Stimulated activated CD4-positive, alpha-beta T cell treated with anti-CD3 and anti-CD28 coated beads, Interleukin-4, amount 100 ng/mL, for 48 hours (primary cell): ENCODE measurements at regions not wholly inside any gene's neighbourhood (a gene's known extent, or its start where the extent isn't known, plus 50 kb on each side); places are given as distances from the start of the nearest gene placed in this dataset.
"Not testable (repeated sequence)": the region's sequence is repeated elsewhere in the genome, so short reads cannot be mapped to it uniquely, and the experiment has no call there.

Experiments used
- DNase-seq, 2 donors: peaks; one replicate each; pipeline ENCODE4 v3.0.0-alpha.2; 2020; ENCODE audit warnings: low read depth in 2 of 2

GRCh38 chr12:102666176-102666575 is 185.8 kb upstream of the IGF1 start:
- not testable (repeated sequence) for DNase-seq

- DNase-seq: no peak
Observed at GRCh38 chr12:102659200-102659911, 179.0 kb upstream of the IGF1 start.

DNA sequence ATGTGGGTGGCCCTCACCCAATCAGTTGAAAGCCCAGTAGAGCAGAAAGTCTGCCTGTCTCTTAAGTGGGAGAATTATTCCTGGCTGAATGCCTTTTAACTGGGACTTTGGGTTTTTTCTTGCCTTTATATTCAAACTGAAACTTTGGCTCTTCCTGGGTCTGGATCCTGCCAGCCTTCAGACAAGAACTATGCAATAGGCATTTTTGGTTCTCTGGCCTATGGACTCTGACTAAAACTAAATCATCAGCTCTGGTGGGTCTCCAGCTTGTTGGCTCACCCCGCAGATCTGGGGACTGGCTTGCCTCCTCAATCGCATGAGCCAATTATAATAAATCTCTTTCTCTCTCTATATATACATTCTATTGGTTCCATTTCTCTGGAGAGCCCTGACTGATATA is 173.0 kb upstream of the IGF1 start:
- no peak for DNase-seq

- DNase-seq: no peak
Observed at GRCh38 chr12:102652645-102653313, 172.4 kb upstream of the IGF1 start.

GRCh38 chr12:102645968-102646367 is 165.6 kb upstream of the IGF1 start:
- DNase-seq: no peak

GRCh38 chr12:102643879-102644575 is 163.7 kb upstream of the IGF1 start:
- DNase-seq: no peak

DNA sequence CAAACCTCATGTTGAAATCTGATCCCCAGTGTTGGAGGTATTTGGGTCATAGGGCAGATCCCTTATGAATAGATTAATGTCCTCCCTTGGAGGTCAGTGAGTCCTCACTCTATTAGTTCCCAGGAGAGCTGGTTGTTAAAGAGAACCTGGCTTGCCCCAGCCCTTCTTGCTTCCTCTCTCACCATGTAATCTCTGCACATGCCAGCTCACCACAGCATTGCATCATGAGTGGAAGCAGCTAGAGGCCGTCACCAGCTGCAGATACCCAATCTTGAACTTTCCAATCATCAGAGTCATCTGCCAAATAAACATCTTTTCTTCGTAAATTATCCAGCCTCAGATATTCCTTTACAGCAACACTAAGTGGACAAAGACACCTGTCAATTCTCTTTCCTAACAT is 161.8 kb upstream of the IGF1 start:
- DNase-seq: no peak

GRCh38 chr12:102640658-102641057 is 160.3 kb upstream of the IGF1 start:
- DNase-seq: not testable (repeated sequence)

GRCh38 chr12:102638777-102639176 is 158.4 kb upstream of the IGF1 start:
- no peak for DNase-seq

DNA sequence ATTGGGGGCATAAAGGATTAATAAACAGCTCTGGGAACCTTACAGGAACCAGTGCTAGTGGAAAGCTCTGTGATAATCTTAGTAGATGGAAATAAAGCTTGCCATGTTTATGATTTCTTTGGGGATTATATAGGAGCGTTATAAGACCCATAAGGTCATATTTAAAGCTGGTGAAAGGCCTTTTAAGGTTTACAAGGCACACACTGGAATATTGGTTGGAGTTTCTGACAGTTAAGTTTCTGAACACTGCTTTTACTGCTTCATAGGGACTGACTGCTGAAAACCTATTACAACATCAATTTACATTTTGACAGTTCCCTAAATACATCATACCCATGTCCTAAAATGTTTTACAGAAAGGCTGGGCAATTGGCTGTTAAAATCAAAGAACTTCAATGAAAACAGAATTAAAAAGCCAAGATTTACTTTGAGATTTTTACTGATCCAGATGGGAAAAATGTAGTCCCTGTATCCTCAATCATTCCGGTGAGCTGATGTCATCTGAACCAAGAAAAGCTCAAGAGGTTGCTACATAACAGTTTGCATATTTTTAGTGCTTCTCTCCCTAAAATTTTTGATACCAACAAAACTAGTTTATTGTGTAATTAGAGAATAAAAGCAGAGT is 153.7 kb upstream of the IGF1 start:
- no peak for DNase-seq

DNA sequence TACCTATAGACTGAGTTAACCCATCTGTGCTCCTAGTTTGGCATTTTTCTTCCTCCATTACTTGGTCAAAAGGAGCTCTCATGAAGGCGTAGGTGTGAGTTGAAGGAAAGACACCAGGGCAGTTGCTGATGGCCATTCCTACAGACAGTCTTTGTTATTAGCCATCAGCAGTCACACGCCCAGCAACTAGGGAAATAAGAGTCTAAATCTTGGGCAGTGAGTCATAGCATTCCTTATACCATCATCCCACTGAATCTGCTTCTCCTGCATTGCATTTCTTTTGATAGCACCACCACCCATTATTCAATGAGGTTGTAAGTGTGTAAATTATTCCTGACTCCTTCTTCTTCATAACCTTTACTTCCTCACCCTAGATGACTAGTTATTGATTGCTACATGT is 150.9 kb upstream of the IGF1 start:
- DNase-seq: no peak

GRCh38 chr12:102629262-102629888 is 149.0 kb upstream of the IGF1 start:
- no peak for DNase-seq

DNA sequence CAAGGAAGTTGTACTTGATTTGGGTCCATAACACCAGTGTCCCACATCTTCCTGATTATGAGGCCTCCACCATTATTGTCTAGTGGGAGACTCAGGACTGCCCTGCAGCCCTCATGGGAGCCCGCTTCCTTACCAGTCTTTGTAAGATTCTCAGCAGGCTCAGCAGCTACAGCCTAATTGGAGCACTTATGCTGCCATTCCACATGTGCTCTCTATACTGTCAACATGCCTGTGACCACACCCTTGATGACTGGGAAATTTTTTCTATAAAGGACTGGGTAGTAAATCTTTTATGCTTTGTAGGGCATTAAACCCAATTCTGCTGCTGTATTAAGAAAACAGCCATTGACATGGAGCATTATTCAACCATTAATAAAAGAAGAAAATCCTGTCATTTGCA is 145.5 kb upstream of the IGF1 start:
- no peak for DNase-seq

GRCh38 chr12:102622618-102623017 is 142.3 kb upstream of the IGF1 start:
- no peak for DNase-seq

GRCh38 chr12:102618197-102618877 is 138.0 kb upstream of the IGF1 start:
- no peak for DNase-seq

DNA sequence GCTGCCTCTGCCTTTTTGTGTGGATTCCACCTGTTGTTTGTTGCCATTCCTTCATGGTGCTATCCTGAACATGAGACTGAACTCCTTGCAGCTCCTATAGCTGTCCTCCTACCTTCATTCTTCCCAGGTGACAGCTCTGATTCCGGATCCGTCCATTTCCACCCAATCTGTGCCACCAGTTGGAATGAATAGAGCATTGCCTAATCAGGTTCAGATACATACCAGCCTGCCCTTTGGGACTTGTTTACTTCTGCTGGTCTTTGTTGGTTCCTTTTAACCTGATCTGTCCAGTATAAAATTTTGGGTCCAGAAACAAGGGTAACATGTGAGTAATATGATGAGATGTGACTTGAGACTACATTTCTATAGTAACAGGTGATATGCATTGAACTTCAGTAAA is 136.3 kb upstream of the IGF1 start:
- no peak for DNase-seq

GRCh38 chr12:102611995-102612394 is 131.6 kb upstream of the IGF1 start:
- DNase-seq: no peak

DNA sequence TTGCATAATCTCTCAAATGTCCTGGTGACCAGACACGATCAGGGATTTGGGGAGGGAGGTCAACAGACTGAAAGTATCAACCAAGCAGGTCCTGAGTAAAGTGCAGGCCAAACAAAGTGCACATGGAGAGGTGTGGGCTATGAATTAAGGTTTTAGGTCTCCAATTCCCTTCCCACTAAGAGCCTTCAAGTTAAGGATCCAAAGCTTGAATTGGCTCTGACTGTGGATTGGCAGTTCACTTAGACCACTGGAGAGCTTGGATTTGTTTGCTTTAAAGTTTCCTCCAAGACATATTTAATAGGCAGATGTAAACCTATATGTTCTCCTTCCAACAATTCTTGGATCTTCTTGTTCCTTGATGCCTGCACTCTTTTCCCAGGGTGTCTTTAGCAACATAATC is 129.6 kb upstream of the IGF1 start:
- no peak for DNase-seq

- DNase-seq: no peak
Observed at GRCh38 chr12:102603021-102603420, 122.7 kb upstream of the IGF1 start.

GRCh38 chr12:102602521-102602920 is 122.2 kb upstream of the IGF1 start:
- no peak for DNase-seq

GRCh38 chr12:102601621-102602020 is 121.3 kb upstream of the IGF1 start:
- DNase-seq: no peak

- DNase-seq: no peak
Observed at GRCh38 chr12:102596687-102597086, 116.3 kb upstream of the IGF1 start.
